Psoas muscle (tissue), 7 donors: ENCODE measurements at regions not wholly inside any gene's neighbourhood (a gene's known extent, or its start where the extent isn't known, plus 50 kb on each side); places are given as distances from the start of the nearest gene placed in this dataset.

Experiments
- ATAC-seq, 4 donors: fragments of 200-7000 bp; cut with Tn5 transposase; one replicate each; pipeline ENCODE4 v1.9.1; 2020; ENCODE audit warnings: moderate library complexity in 3 of 4, mild to moderate bottlenecking in 2 of 4
- DNase-seq, 2 donors: peaks; one replicate each; pipeline ENCODE4 v3.0.0-alpha.2; 2020
- H3K27ac ChIP-seq: fragments of 200-600 bp; one replicate; pipeline ENCODE4 v1.8.0; 2022
- H3K27me3 ChIP-seq, 3 donors: fragments of 200-600 bp in 1 of 3; one replicate each; pipeline versions ENCODE4 v1.6.1 to v1.8.0; 2013 to 2022; ENCODE audit warnings: low read length in 2 of 3, mild to moderate bottlenecking in 2 of 3, moderate library complexity in 1 of 3; ENCODE audit not compliant: insufficient read depth in 3 of 3
- H3K36me3 ChIP-seq, 2 donors: fragments of 200-600 bp in 1 of 2; one replicate each; pipeline versions ENCODE4 v1.6.1 to v1.8.0; 2013 to 2022; ENCODE audit warnings: low read depth in 1 of 2, mild to moderate bottlenecking in 1 of 2, moderate library complexity in 1 of 2; ENCODE audit not compliant: insufficient read depth in 1 of 2
- H3K4me1 ChIP-seq: fragments of 200-600 bp; one replicate; pipeline ENCODE4 v1.8.0; 2022
- H3K4me3 ChIP-seq: fragments of 200-600 bp; one replicate; pipeline ENCODE4 v1.8.0; 2022; ENCODE audit warnings: mild to moderate bottlenecking
- H3K9me3 ChIP-seq: fragments of 200-600 bp; one replicate; pipeline ENCODE4 v1.8.0; 2022
- WGBS, 3 donors: extraction: QIAGEN DNeasy Blood & Tissue Kit; methylation state at CpG; one replicate each; pipeline versions ENCODE4 v1.1.6 to v1.1.7; 2013; 5-methylcytosine and 5-hydroxymethylcytosine counted together
- intact Hi-C, 2 donors: fragments of 100-400 bp; cut with DNase I; formaldehyde crosslinking; loops; one replicate each; pipeline versions ENCODE4 v1.11.0 to v1.14.2; 2022
- TF ChIP-seq, protein P1 (sequence below): fragments of 200-600 bp; IDR thresholded peaks from one replicate; pipeline ENCODE4 v1.8.0; 2022; ENCODE audit warnings: antibody characterized with exemption
- donor health status: healthy with polysubstance abuse.
- donor health status: DM: no; HTN: no; CAD: no; lungs with moderate emphysema.
- donor health status: Bipolar disorder and iron deficiency.
- donor health status: healthy.
- donor health status: DM: yes; HTN: yes; CAD: no.
- donor health status: DM: no; HTN: no; CAD: no.
- donor health status: DM: yes; HTN: yes; CAD: no.

DNA sequence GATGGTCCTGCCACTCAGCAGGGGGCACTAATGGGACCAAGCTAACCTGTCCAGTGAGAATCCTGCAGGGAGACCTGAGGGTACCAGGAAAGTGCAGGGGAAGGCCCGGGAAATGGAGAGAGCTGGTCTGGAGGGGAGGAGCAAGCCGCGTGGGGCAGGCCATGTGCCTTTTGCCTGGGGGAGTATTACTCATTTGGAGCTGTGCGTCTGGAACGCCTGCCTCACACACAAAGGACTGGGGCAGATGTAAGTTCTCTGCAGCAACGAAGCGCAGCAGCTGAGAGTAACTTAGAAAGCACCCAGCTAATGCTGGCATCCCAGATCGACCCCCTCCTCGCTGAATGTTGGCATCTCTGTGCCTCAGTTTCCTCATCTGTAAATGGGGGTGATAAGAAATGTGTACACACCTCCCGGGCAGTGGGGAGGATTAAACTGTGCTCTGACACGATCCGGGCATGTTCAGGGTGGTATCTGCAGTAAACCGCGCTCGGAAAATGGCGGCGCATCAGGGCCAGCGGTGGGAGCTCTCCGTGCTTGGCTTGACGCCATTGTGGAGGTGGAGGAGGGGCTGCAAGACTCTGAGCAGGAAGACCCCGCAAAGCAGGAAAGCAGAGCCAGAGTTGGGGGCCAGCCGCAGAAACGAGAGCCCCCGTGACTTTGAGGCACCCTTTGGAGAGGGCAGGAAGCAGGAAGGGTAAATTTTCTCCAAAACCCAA, 212.5 kb downstream of the NPHP4 start:
- no peaks in the 10 kb centered on the region for H3K4me1 ChIP-seq
- DNase-seq (peak in 1 of 2 donors; percentile 22), ATAC-seq (no peak)
- no peaks in the 10 kb centered on the region for H3K9me3 ChIP-seq
- TF ChIP-seq, protein P1, sequence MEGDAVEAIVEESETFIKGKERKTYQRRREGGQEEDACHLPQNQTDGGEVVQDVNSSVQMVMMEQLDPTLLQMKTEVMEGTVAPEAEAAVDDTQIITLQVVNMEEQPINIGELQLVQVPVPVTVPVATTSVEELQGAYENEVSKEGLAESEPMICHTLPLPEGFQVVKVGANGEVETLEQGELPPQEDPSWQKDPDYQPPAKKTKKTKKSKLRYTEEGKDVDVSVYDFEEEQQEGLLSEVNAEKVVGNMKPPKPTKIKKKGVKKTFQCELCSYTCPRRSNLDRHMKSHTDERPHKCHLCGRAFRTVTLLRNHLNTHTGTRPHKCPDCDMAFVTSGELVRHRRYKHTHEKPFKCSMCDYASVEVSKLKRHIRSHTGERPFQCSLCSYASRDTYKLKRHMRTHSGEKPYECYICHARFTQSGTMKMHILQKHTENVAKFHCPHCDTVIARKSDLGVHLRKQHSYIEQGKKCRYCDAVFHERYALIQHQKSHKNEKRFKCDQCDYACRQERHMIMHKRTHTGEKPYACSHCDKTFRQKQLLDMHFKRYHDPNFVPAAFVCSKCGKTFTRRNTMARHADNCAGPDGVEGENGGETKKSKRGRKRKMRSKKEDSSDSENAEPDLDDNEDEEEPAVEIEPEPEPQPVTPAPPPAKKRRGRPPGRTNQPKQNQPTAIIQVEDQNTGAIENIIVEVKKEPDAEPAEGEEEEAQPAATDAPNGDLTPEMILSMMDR = no peak
- H3K27ac ChIP-seq = no peak overlapping the region
- no peak overlapping the region for H3K4me3 ChIP-seq
- WGBS, 3 donors = 83 to 87% (median 86%) methylated on average over 24 of the region's 24 CpGs
- no peaks in the 10 kb centered on the region for H3K36me3 ChIP-seq
- intact Hi-C loops = no loop called here
- H3K27me3 ChIP-seq = no peaks in the 10 kb centered on the region

DNA sequence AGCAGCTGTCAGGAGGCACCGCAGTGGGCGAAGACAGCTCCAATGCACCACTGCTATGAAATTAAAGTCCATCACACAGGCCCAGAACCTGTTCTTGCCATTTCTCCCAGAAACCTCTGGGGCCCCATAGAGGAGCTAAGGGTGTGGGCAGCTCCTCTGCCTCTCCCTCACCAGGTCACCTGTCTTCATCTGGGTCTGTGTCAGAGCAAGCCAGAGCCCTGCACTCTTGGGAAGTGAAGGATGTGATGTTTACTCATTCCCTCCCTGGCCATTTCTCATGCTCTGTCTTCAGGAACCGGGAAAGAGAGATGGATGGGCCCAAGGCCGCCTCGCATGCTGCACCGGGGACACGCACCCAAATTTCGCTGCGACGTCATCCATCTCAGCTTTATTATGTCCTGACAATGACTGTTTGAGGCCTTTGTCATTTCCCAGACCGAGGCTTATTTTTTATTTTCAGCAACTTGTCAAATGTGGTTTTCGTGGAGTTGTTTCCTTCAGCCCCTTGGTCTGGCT, 216.1 kb downstream of the NPHP4 start:
- intact Hi-C loops = no loop called here
- TF ChIP-seq, protein P1 = no peak
- WGBS, 3 donors = 87 to 93% (median 89%) methylated on average over 12 of the region's 12 CpGs
- no peak overlapping the region for H3K27ac ChIP-seq
- H3K36me3 ChIP-seq = no peaks in the 10 kb centered on the region
- no peaks in the 10 kb centered on the region for H3K4me1 ChIP-seq
- H3K4me3 ChIP-seq = no peak overlapping the region
- ATAC-seq (no peak), DNase-seq (no peak)
- H3K9me3 ChIP-seq = no peaks in the 10 kb centered on the region
- peaks cover 0 to 22% (median 0%) of the 10 kb centered on the region in 3 donors for H3K27me3 ChIP-seq

DNA sequence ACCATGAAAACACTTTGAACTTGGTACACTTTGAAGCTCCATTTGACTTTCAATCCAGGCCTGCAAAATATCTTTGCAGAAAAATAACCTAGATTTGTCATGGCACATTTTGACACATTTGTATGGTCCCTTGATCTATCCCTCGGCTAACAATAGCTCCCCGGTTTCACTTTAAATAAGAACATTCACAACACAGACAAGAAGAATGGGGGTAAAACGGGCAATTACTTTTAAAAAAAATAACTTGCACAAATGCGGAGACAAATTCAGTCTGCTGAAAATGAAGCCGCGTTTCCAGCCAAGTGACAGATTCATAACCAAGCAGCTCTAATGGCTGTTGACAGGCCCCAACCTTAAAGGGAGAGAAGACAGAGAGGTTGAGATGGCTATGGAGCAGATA, 218.2 kb downstream of the NPHP4 start:
- H3K27ac ChIP-seq = no peak overlapping the region
- no peaks in the 10 kb centered on the region for H3K36me3 ChIP-seq
- no peaks in the 10 kb centered on the region for H3K9me3 ChIP-seq
- no peak overlapping the region for H3K4me3 ChIP-seq
- intact Hi-C loops = no loop called here
- H3K27me3 ChIP-seq = peaks cover 0 to 26% (median 0%) of the 10 kb centered on the region in 3 donors
- TF ChIP-seq, protein P1 = no peak
- DNase-seq = no peak
- no peak for ATAC-seq
- H3K4me1 ChIP-seq = no peaks in the 10 kb centered on the region
- WGBS, 3 donors = 48 to 61% (median 50%) methylated on average over 6 of the region's 6 CpGs

DNA sequence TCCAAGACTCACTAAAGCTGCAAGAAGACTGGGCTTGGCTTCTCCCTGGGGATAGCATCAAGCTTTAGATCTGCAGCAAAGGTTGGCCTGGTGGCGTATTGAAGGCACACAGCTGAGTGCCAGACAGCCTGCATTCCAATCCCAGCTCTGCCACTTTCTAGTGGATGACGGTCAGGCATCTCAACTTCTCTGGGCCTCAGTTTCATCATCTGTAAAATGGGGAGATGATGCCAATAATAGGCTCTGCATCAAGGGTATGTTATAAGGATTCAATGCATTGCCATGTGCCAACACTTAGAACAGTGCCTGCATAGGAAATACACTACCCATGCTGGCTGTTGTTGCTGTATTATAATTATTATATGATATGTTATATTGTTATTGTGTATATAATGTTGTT, 220.4 kb downstream of the NPHP4 start:
- no peak for ATAC-seq
- H3K27ac ChIP-seq = no peak overlapping the region
- H3K36me3 ChIP-seq = no peaks in the 10 kb centered on the region
- WGBS, 3 donors = 74 to 92% (median 78%) methylated on average over 2 of the region's 2 CpGs
- no peaks in the 10 kb centered on the region for H3K4me1 ChIP-seq
- H3K4me3 ChIP-seq = no peak overlapping the region
- peaks cover 0 to 30% (median 8%) of the 10 kb centered on the region in 3 donors for H3K27me3 ChIP-seq
- TF ChIP-seq, protein P1 = no peak
- H3K9me3 ChIP-seq = no peaks in the 10 kb centered on the region
- no peak for DNase-seq
- intact Hi-C loops = no loop called here
